HG03575 (cell line): ENCODE measurements at regions not wholly inside any gene's neighbourhood (a gene's known extent, or its start where the extent isn't known, plus 50 kb on each side); places are given as distances from the start of the nearest gene placed in this dataset.

Experiments used
- ATAC-seq: cut with Tn5 transposase; IDR thresholded peaks from one replicate; pipeline ENCODE4 v1.9.1; 2021; ENCODE audit not compliant: unreplicated experiment, insufficient number of reproducible peaks, low FRiP score; ENCODE audit errors: extremely low read depth

GRCh38 chr6:164252948-164253347, 838.4 kb downstream of the QKI start:
- no peak for ATAC-seq

- no peak for ATAC-seq
Measured at GRCh38 chr6:164252291-164252690, 837.8 kb downstream of the QKI start.

- ATAC-seq: no peak
Measured at GRCh38 chr6:164247106-164247505, 832.6 kb downstream of the QKI start.

- ATAC-seq: no peak
Measured at GRCh38 chr6:164246082-164246481, 831.6 kb downstream of the QKI start.

GRCh38 chr6:164243949-164244348, 829.4 kb downstream of the QKI start:
- ATAC-seq: no peak

GRCh38 chr6:164243012-164243610, 828.6 kb downstream of the QKI start:
- ATAC-seq: no peak

- no peak for ATAC-seq
Measured at GRCh38 chr6:164230804-164231203, 816.3 kb downstream of the QKI start.

- no peak for ATAC-seq
Measured at GRCh38 chr6:164230259-164230658, 815.7 kb downstream of the QKI start.

GRCh38 chr6:164229716-164230115, 815.2 kb downstream of the QKI start:
- ATAC-seq: no peak

- no peak for ATAC-seq
Measured at GRCh38 chr6:164227952-164228522, 813.5 kb downstream of the QKI start.

GRCh38 chr6:164216839-164217238, 802.3 kb downstream of the QKI start:
- no peak for ATAC-seq

GRCh38 chr6:164216368-164216767, 801.9 kb downstream of the QKI start:
- no peak for ATAC-seq

- no peak for ATAC-seq
Measured at GRCh38 chr6:164214066-164214465, 799.5 kb downstream of the QKI start.

- no peak for ATAC-seq
Measured at GRCh38 chr6:164211254-164211653, 796.7 kb downstream of the QKI start.

GRCh38 chr6:164210783-164211182, 796.3 kb downstream of the QKI start:
- no peak for ATAC-seq

- ATAC-seq: no peak
Measured at GRCh38 chr6:164210323-164210722, 795.8 kb downstream of the QKI start.

GRCh38 chr6:164208371-164208770, 793.9 kb downstream of the QKI start:
- ATAC-seq: no peak

- ATAC-seq: no peak
Measured at GRCh38 chr6:164206807-164207423, 792.4 kb downstream of the QKI start.

GRCh38 chr6:164200071-164200470, 785.6 kb downstream of the QKI start:
- ATAC-seq: no peak

- ATAC-seq: no peak
Measured at GRCh38 chr6:164195942-164196281, 781.4 kb downstream of the QKI start.
